ENCODE measurements at regions not wholly inside any gene's neighbourhood (a gene's known extent, or its start where the extent isn't known, plus 50 kb on each side); places are given as distances from the start of the nearest gene placed in this dataset.
A peak's percentile ranks its signal among the peaks of the same experiment; 100 is the strongest.

GRCh38 chr2:219851169-219851568 is 223.7 kb downstream of the SLC4A3 start:
- FAIRE-seq, result no peak
- Histone ChIP-seq H3K4me1 (ENCODE audit: control insufficient read depth in 2 of 3, insufficient read depth in 2 of 3, low read depth in 1 of 3, low read length in 3 of 3) (no peaks in the 10 kb centered on the region), H3K4me3 (ENCODE audit: low read length in 3 of 3) (no peak overlapping the region), H3K9me3 (ENCODE audit: control insufficient read depth in 2 of 3, insufficient read depth in 1 of 3, low read length in 3 of 3) (no peaks in the 10 kb centered on the region), H3K36me3 (ENCODE audit: control insufficient read depth in 2 of 3, insufficient read depth in 3 of 3, low read length in 3 of 3) (no peaks in the 10 kb centered on the region), H3K27me3 (ENCODE audit: control insufficient read depth, insufficient read depth, low read length) (no peaks in the 10 kb centered on the region), H3K9ac (ENCODE audit: low read length in 3 of 3) (no peak overlapping the region), H3K27ac (ENCODE audit: low read depth in 2 of 2, low read length in 2 of 2) (no peak overlapping the region)
- intact Hi-C loops (cut with DNase I), result no loop called here
- TF ChIP-seq CTCF (IDR thresholded peaks at IDR 0.05; ENCODE audit: borderline replicate concordance, extremely low read depth, insufficient read depth), result no peak
- no peak for DNase-seq

- H3K4me3 ChIP-seq (ENCODE audit: low read length in 3 of 3), result peak overlapping the region in 1 of 3 donors; percentile 6
- no peak for FAIRE-seq
- no peak for TF ChIP-seq CTCF (IDR thresholded peaks at IDR 0.05; ENCODE audit: borderline replicate concordance, extremely low read depth, insufficient read depth)
- H3K4me1 ChIP-seq (ENCODE audit: control insufficient read depth in 2 of 3, insufficient read depth in 2 of 3, low read depth in 1 of 3, low read length in 3 of 3), result no peaks in the 10 kb centered on the region
- peak in 3 of 5 donors; percentile 36 to 56 (median 53) for DNase-seq
- no peak overlapping the region for H3K27ac ChIP-seq (ENCODE audit: low read depth in 2 of 2, low read length in 2 of 2)
- intact Hi-C loops (cut with DNase I), result no loop called here
- no peak overlapping the region for H3K9ac ChIP-seq (ENCODE audit: low read length in 3 of 3)
- no peaks in the 10 kb centered on the region for H3K27me3 ChIP-seq (ENCODE audit: control insufficient read depth, insufficient read depth, low read length)
- no peaks in the 10 kb centered on the region for H3K9me3 ChIP-seq (ENCODE audit: control insufficient read depth in 2 of 3, insufficient read depth in 1 of 3, low read length in 3 of 3)
- H3K36me3 ChIP-seq (ENCODE audit: control insufficient read depth in 2 of 3, insufficient read depth in 3 of 3, low read length in 3 of 3), result no peaks in the 10 kb centered on the region
Measured at GRCh38 chr2:219851801-219852481, 224.5 kb downstream of the SLC4A3 start.

GRCh38 chr2:219852626-219853025 is 225.2 kb downstream of the SLC4A3 start:
- H3K9ac ChIP-seq (ENCODE audit: low read length in 3 of 3), result no peak overlapping the region
- intact Hi-C loops (cut with DNase I), result no loop called here
- no peaks in the 10 kb centered on the region for H3K36me3 ChIP-seq (ENCODE audit: control insufficient read depth in 2 of 3, insufficient read depth in 3 of 3, low read length in 3 of 3)
- H3K9me3 ChIP-seq (ENCODE audit: control insufficient read depth in 2 of 3, insufficient read depth in 1 of 3, low read length in 3 of 3), result no peaks in the 10 kb centered on the region
- H3K4me1 ChIP-seq (ENCODE audit: control insufficient read depth in 2 of 3, insufficient read depth in 2 of 3, low read depth in 1 of 3, low read length in 3 of 3), result no peaks in the 10 kb centered on the region
- peak overlapping the region in 1 of 3 donors; percentile 21 for H3K4me3 ChIP-seq (ENCODE audit: low read length in 3 of 3)
- no peak for TF ChIP-seq CTCF (IDR thresholded peaks at IDR 0.05; ENCODE audit: borderline replicate concordance, extremely low read depth, insufficient read depth)
- no peaks in the 10 kb centered on the region for H3K27me3 ChIP-seq (ENCODE audit: control insufficient read depth, insufficient read depth, low read length)
- H3K27ac ChIP-seq (ENCODE audit: low read depth in 2 of 2, low read length in 2 of 2), result no peak overlapping the region
- no peak for FAIRE-seq
- peak in 2 of 5 donors; percentile 38 to 58 for DNase-seq

GRCh38 chr2:219856602-219857001 is 229.2 kb downstream of the SLC4A3 start:
- Histone ChIP-seq H3K27me3 (ENCODE audit: control insufficient read depth, insufficient read depth, low read length) (no peaks in the 10 kb centered on the region), H3K9ac (ENCODE audit: low read length in 3 of 3) (no peak overlapping the region), H3K36me3 (ENCODE audit: control insufficient read depth in 2 of 3, insufficient read depth in 3 of 3, low read length in 3 of 3) (no peaks in the 10 kb centered on the region), H3K4me3 (ENCODE audit: low read length in 3 of 3) (no peak overlapping the region), H3K9me3 (ENCODE audit: control insufficient read depth in 2 of 3, insufficient read depth in 1 of 3, low read length in 3 of 3) (no peaks in the 10 kb centered on the region), H3K27ac (ENCODE audit: low read depth in 2 of 2, low read length in 2 of 2) (no peak overlapping the region), H3K4me1 (ENCODE audit: control insufficient read depth in 2 of 3, insufficient read depth in 2 of 3, low read depth in 1 of 3, low read length in 3 of 3) (no peaks in the 10 kb centered on the region)
- no peak for TF ChIP-seq CTCF (IDR thresholded peaks at IDR 0.05; ENCODE audit: borderline replicate concordance, extremely low read depth, insufficient read depth)
- FAIRE-seq (no peak), DNase-seq (peak in 1 of 5 donors; percentile 52)
- intact Hi-C loops (cut with DNase I), result no loop called here

All from kidney (tissue), 13 donors.